ENCODE measurements at regions not wholly inside any gene's neighbourhood (a gene's known extent, or its start where the extent isn't known, plus 50 kb on each side); places are given as distances from the start of the nearest gene placed in this dataset.

GRCh38 chr18:22667156-22667555, 249.4 kb upstream of the CTAGE1 start:
- TF ChIP-seq CTCF (IDR thresholded peaks at IDR 0.05; ENCODE audit: low read length), result no peak
- TF ChIP-seq EZH2 (IDR thresholded peaks at IDR 0.05; ENCODE audit: borderline replicate concordance, low read length), result no peak
